Middle frontal gyrus (tissue), 1 donor: ENCODE measurements at regions not wholly inside any gene's neighbourhood (a gene's known extent, or its start where the extent isn't known, plus 50 kb on each side); places are given as distances from the start of the nearest gene placed in this dataset.

Experiments
- DNase-seq: peaks from one replicate; pipeline ENCODE4 v3.0.0-alpha.2; 2015; ENCODE audit warnings: low spot score; ENCODE audit errors: extremely low spot score

- no peak for DNase-seq
Observed at GRCh38 chr6:165090242-165090641, 219.2 kb downstream of the C6orf118 start.

GRCh38 chr6:165086814-165087213 lies 222.6 kb downstream of the C6orf118 start:
- no peak for DNase-seq

GRCh38 chr6:165082636-165083035 lies 226.8 kb downstream of the C6orf118 start:
- no peak for DNase-seq

- DNase-seq = no peak
Observed at GRCh38 chr6:165081944-165082532, 227.4 kb downstream of the C6orf118 start.

- no peak for DNase-seq
Observed at GRCh38 chr6:165077876-165078275, 231.5 kb downstream of the C6orf118 start.

- no peak for DNase-seq
Observed at GRCh38 chr6:165071906-165072305, 237.5 kb downstream of the C6orf118 start.

GRCh38 chr6:165060720-165061119 lies 248.7 kb downstream of the C6orf118 start:
- no peak for DNase-seq

GRCh38 chr6:165059032-165059431 lies 250.4 kb downstream of the C6orf118 start:
- DNase-seq = no peak

- DNase-seq = no peak
Observed at GRCh38 chr6:165056292-165056691, 253.1 kb downstream of the C6orf118 start.

- DNase-seq = no peak
Observed at GRCh38 chr6:165055231-165055630, 254.2 kb downstream of the C6orf118 start.

GRCh38 chr6:165052561-165053480 lies 256.6 kb downstream of the C6orf118 start:
- DNase-seq = no peak

- no peak for DNase-seq
Observed at GRCh38 chr6:165049362-165049761, 260.0 kb downstream of the C6orf118 start.

- DNase-seq = no peak
Observed at GRCh38 chr6:165047952-165048351, 261.5 kb downstream of the C6orf118 start.

- DNase-seq = no peak
Observed at GRCh38 chr6:165045631-165046030, 263.8 kb downstream of the C6orf118 start.

GRCh38 chr6:165042912-165043311 lies 266.5 kb downstream of the C6orf118 start:
- DNase-seq = no peak

GRCh38 chr6:165040440-165040839 lies 269.0 kb downstream of the C6orf118 start:
- no peak for DNase-seq

GRCh38 chr6:165034271-165034741 lies 275.1 kb downstream of the C6orf118 start:
- DNase-seq = no peak

GRCh38 chr6:165031502-165031901 lies 277.9 kb downstream of the C6orf118 start:
- no peak for DNase-seq

- DNase-seq = no peak
Observed at GRCh38 chr6:165025040-165025439, 284.4 kb downstream of the C6orf118 start.

GRCh38 chr6:165019681-165020080 lies 289.7 kb downstream of the C6orf118 start:
- no peak for DNase-seq

GRCh38 chr6:165015676-165016075 lies 293.7 kb downstream of the C6orf118 start:
- no peak for DNase-seq

GRCh38 chr6:165013701-165014100 lies 295.7 kb downstream of the C6orf118 start:
- DNase-seq = peak; percentile 8

- DNase-seq = no peak
Observed at GRCh38 chr6:165012183-165012582, 297.2 kb downstream of the C6orf118 start.
